ENCODE measurements at regions not wholly inside any gene's neighbourhood (a gene's known extent, or its start where the extent isn't known, plus 50 kb on each side); places are given as distances from the start of the nearest gene placed in this dataset.

DNA sequence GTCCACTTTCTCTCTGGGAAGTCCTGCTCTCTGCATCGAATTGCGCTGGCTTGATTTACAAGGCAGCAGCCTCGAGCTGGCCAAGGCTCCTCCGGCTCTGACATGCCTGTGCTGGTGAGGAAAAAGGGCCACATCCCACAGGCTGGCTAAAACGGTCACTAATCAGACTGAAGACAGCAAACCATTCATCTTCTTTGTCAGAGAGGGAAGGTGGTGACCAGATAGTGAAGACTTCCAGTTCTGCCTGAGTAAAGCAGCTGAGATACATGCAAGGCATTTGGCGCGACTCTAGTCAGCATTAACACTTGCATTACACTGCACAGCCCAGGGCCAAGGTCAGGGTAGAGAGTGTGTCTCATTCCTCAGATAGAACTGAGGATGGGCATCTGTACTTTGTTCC lies 203.2 kb upstream of the MAP3K7 start:
- no peak overlapping the region for H3K4me3 ChIP-seq (ENCODE audit: low read depth, low read length)
- H3K4me1 ChIP-seq (ENCODE audit: control insufficient read depth, insufficient read depth, low read length), result no peaks in the 10 kb centered on the region

DNA sequence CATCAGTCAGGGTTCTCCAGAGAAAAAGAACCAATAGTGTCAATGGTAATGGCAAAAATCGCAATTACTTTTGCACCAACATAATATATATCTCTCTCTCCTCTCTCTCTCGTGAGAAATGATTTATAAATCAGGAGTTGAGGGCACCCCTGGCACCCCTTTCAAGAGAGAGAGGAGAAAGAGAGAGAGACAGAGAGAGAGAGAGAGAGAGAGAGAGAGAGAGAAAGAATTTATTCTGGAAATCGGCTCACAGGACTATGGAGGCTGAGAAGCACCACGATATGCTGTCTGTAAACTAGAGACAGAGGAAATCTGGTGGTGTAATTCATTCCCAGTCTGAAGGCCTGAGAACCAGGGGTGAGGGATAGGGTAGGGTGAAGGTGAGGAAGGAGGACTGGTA lies 201.9 kb upstream of the MAP3K7 start:
- WGBS (ENCODE audit: insufficient coverage), result 94% methylated on average over 2 of the region's 4 CpGs
- Histone ChIP-seq H3K4me3 (ENCODE audit: low read depth, low read length) (no peak overlapping the region), H3K27me3 (ENCODE audit: control insufficient read depth, insufficient read depth, low read length) (no peaks in the 10 kb centered on the region), H3K9me3 (ENCODE audit: control insufficient read depth, insufficient read depth, low read length) (no peaks in the 10 kb centered on the region), H3K4me1 (ENCODE audit: control insufficient read depth, insufficient read depth, low read length) (no peaks in the 10 kb centered on the region), H3K27ac (ENCODE audit: low read depth, low read length) (no peak overlapping the region), H3K36me3 (ENCODE audit: control insufficient read depth, insufficient read depth, low read length) (no peaks in the 10 kb centered on the region)
- no peak for DNase-seq (ENCODE audit: low read depth in 4 of 6, low spot score in 6 of 6)

More for the DNA sequence above, 203.2 kb upstream of the MAP3K7 start:
- no peaks in the 10 kb centered on the region for H3K27me3 ChIP-seq (ENCODE audit: control insufficient read depth, insufficient read depth, low read length)
- peak in 5 of 6 donors; percentile 17 to 64 (median 22) for DNase-seq (ENCODE audit: low read depth in 4 of 6, low spot score in 6 of 6)
- H3K36me3 ChIP-seq (ENCODE audit: control insufficient read depth, insufficient read depth, low read length), result no peaks in the 10 kb centered on the region
- H3K9me3 ChIP-seq (ENCODE audit: control insufficient read depth, insufficient read depth, low read length), result no peaks in the 10 kb centered on the region
- 42% methylated on average over 2 of the region's 7 CpGs for WGBS (ENCODE audit: insufficient coverage)
- H3K27ac ChIP-seq (ENCODE audit: low read depth, low read length), result no peak overlapping the region

DNA sequence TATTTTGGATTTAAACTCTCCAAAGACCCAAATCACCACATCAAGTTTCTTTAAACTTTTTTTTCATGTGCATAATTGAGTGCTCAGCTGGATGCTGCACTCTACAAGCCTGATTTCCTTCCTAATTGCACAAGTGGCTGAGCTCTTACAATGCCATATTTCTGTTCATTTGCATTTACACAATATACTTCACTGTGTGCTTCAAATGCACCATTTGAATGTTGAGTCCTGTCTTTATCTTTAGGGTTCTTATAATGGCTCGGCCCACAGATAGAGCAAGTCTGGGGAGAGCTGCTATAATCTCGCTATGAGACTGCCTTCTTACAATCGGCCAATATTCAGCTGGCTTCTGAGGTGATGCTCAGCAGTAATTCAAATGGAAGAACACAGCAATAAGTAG lies 200.6 kb upstream of the MAP3K7 start:
- Histone ChIP-seq H3K9me3 (ENCODE audit: control insufficient read depth, insufficient read depth, low read length) (no peaks in the 10 kb centered on the region), H3K4me3 (ENCODE audit: low read depth, low read length) (no peak overlapping the region), H3K4me1 (ENCODE audit: control insufficient read depth, insufficient read depth, low read length) (no peaks in the 10 kb centered on the region), H3K27ac (ENCODE audit: low read depth, low read length) (no peak overlapping the region), H3K36me3 (ENCODE audit: control insufficient read depth, insufficient read depth, low read length) (no peaks in the 10 kb centered on the region), H3K27me3 (ENCODE audit: control insufficient read depth, insufficient read depth, low read length) (no peaks in the 10 kb centered on the region)
- WGBS (ENCODE audit: insufficient coverage), result 14% methylated on average over 1 of the region's 3 CpGs
- peak in 3 of 6 donors; percentile 11 to 75 (median 57) for DNase-seq (ENCODE audit: low read depth in 4 of 6, low spot score in 6 of 6)

DNA sequence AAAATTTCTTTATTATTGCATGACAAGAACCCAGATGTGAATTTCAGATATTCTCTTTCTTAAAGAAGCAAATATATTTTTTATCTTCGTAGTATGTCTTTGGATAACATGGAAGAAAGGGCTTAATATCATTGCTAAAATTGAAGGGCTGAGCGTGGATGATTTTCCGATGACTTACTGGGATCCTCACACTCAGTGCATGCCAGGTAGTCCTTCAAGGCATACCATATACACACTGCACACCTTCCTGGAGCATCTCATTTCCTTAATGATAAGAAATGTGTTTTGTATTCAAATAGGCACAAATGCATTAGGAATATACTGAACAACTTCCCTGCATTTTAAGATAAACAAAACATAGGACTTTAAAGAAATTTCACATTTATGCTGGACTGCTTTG lies 193.9 kb upstream of the MAP3K7 start:
- Histone ChIP-seq H3K27ac (ENCODE audit: low read depth, low read length) (no peak overlapping the region), H3K27me3 (ENCODE audit: control insufficient read depth, insufficient read depth, low read length) (no peaks in the 10 kb centered on the region), H3K4me1 (ENCODE audit: control insufficient read depth, insufficient read depth, low read length) (no peaks in the 10 kb centered on the region), H3K4me3 (ENCODE audit: low read depth, low read length) (no peak overlapping the region), H3K36me3 (ENCODE audit: control insufficient read depth, insufficient read depth, low read length) (no peaks in the 10 kb centered on the region), H3K9me3 (ENCODE audit: control insufficient read depth, insufficient read depth, low read length) (no peaks in the 10 kb centered on the region)
- WGBS (ENCODE audit: insufficient coverage), result no CpG with 5 or more reads among the region's 3 CpGs
- no peak for DNase-seq (ENCODE audit: low read depth in 4 of 6, low spot score in 6 of 6)

DNA sequence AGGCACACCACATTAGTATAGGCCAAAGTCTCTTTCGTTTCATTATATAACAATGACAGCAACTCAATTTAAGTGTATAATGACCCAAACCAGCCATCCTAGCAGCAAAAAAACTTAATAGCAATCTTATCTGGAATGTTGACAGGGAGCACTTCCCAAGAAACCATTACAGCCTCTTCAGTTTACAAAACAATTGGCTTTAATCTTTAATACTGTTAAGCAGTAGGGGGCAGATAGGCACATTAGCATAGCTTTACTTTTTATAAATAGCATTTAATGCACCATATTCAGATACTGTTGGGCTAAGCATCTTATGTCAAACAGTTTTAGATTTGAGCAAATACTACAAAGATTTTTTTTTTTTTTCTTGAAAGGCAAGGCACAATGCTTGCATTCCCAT lies 193.3 kb upstream of the MAP3K7 start:
- Histone ChIP-seq H3K9me3 (ENCODE audit: control insufficient read depth, insufficient read depth, low read length) (no peaks in the 10 kb centered on the region), H3K4me3 (ENCODE audit: low read depth, low read length) (no peak overlapping the region), H3K27ac (ENCODE audit: low read depth, low read length) (no peak overlapping the region), H3K4me1 (ENCODE audit: control insufficient read depth, insufficient read depth, low read length) (no peaks in the 10 kb centered on the region), H3K36me3 (ENCODE audit: control insufficient read depth, insufficient read depth, low read length) (no peaks in the 10 kb centered on the region), H3K27me3 (ENCODE audit: control insufficient read depth, insufficient read depth, low read length) (no peaks in the 10 kb centered on the region)
- DNase-seq (ENCODE audit: low read depth in 4 of 6, low spot score in 6 of 6), result peak in 1 of 6 donors; percentile 27
- WGBS (ENCODE audit: insufficient coverage), result 57% methylated on average over 1 of the region's 1 CpG

DNA sequence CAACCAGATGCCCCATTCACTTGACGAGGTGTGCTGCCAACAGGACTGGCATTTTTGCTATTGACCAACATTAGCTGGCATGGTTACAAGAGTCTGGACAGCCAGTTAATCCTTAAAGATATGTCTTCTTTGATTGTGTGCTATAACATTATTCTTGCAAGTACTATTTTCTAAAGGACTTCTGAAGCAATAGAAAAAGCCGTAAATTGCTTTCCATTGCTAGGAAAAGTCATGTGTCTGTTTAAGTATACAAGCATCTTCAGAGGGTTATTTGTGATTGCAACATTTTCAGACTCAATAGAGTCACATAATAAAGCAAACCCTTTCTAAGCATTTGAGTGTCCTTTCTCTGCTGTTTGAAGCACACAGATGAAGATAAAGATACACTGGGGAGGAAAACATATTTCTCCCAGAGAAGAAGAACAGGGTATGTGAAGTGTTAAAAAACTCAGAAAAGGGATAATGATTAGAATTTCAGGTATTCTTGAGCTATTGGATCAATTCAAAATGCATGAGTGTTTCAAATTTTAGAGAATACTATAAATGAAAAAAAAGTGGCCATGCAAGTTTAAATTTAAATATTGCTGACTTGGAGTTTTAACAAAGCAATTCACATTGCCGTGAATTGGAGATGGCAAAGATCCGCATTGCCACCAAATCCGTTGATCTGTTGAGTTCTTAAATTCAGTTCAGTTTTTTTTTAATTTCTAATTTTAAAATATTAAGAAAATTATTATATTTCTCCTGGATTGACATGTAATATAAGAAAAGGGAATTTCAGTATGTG lies 191.7 kb upstream of the MAP3K7 start:
- Histone ChIP-seq H3K9me3 (ENCODE audit: control insufficient read depth, insufficient read depth, low read length) (no peaks in the 10 kb centered on the region), H3K27me3 (ENCODE audit: control insufficient read depth, insufficient read depth, low read length) (no peaks in the 10 kb centered on the region), H3K4me1 (ENCODE audit: control insufficient read depth, insufficient read depth, low read length) (no peaks in the 10 kb centered on the region), H3K36me3 (ENCODE audit: control insufficient read depth, insufficient read depth, low read length) (no peaks in the 10 kb centered on the region), H3K4me3 (ENCODE audit: low read depth, low read length) (no peak overlapping the region), H3K27ac (ENCODE audit: low read depth, low read length) (no peak overlapping the region)
- no peak for DNase-seq (ENCODE audit: low read depth in 4 of 6, low spot score in 6 of 6)
- WGBS (ENCODE audit: insufficient coverage), result no CpG with 5 or more reads among the region's 5 CpGs

DNA sequence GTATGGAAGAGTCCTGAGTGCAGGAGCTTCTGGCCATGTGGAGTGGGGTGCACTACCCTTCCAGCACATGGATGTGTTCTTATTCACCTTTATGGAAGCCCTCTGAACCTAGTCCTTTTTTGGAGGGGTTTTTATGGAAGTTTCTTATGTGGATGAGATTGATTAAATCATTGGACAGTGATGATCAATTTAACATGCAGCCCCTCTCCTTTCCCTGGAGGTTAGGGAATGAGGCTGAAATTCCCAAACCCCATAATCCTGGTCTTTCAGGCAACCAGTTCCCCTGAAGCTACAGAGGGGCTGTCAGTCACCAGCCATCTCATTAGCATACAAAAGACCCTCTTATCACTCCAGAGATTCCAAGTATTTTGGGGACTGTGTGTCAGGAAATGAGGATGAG lies 183.9 kb upstream of the MAP3K7 start:
- no peak for DNase-seq (ENCODE audit: low read depth in 4 of 6, low spot score in 6 of 6)
- Histone ChIP-seq H3K9me3 (ENCODE audit: control insufficient read depth, insufficient read depth, low read length) (no peaks in the 10 kb centered on the region), H3K27me3 (ENCODE audit: control insufficient read depth, insufficient read depth, low read length) (no peaks in the 10 kb centered on the region), H3K4me3 (ENCODE audit: low read depth, low read length) (no peak overlapping the region), H3K27ac (ENCODE audit: low read depth, low read length) (no peak overlapping the region), H3K4me1 (ENCODE audit: control insufficient read depth, insufficient read depth, low read length) (no peaks in the 10 kb centered on the region), H3K36me3 (ENCODE audit: control insufficient read depth, insufficient read depth, low read length) (no peaks in the 10 kb centered on the region)

DNA sequence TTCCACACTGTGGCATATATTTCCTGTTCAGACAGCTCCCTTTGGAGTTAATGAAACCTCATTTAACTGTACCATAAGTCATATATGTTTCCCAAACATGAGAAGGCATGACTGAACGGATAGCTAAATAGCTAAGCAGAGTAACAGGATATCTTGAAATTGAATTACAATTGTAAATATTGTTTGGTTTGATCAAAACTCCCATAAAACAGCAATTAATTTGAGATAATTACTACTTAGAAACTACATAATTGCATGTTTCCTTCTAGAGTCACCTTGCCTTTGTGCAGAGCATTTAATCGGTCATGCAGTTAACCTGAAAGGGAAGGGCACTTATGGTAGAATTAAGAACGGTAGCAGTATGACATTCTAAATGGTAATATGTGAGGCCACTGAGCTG lies 179.0 kb upstream of the MAP3K7 start:
- Histone ChIP-seq H3K9me3 (ENCODE audit: control insufficient read depth, insufficient read depth, low read length) (no peaks in the 10 kb centered on the region), H3K4me1 (ENCODE audit: control insufficient read depth, insufficient read depth, low read length) (no peaks in the 10 kb centered on the region), H3K27ac (ENCODE audit: low read depth, low read length) (no peak overlapping the region), H3K4me3 (ENCODE audit: low read depth, low read length) (no peak overlapping the region), H3K36me3 (ENCODE audit: control insufficient read depth, insufficient read depth, low read length) (no peaks in the 10 kb centered on the region), H3K27me3 (ENCODE audit: control insufficient read depth, insufficient read depth, low read length) (no peaks in the 10 kb centered on the region)
- no peak for DNase-seq (ENCODE audit: low read depth in 4 of 6, low spot score in 6 of 6)
- WGBS (ENCODE audit: insufficient coverage), result 78% methylated on average over 1 of the region's 3 CpGs

DNA sequence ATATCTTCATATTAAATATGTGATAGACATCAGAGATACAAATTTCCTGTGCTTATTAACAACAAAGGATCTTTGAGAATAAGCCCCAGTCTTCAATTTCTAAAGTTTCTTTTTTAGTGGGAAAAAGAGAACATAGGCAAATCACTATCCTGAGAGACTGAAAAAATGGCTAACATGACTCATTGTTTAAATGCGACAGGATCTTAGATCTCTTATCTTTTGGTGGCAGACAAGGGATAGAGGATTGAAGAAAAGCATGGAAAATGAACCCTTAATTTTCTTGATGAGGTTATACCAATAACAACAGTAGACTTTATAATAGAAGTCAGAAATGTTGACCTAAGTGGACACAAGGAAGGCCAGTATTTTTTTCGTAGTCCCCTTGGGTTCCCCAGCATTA lies 178.6 kb upstream of the MAP3K7 start:
- no peak overlapping the region for H3K4me3 ChIP-seq (ENCODE audit: low read depth, low read length)
- WGBS (ENCODE audit: insufficient coverage), result no CpG with 5 or more reads among the region's 2 CpGs
- no peaks in the 10 kb centered on the region for H3K27me3 ChIP-seq (ENCODE audit: control insufficient read depth, insufficient read depth, low read length)
- no peaks in the 10 kb centered on the region for H3K36me3 ChIP-seq (ENCODE audit: control insufficient read depth, insufficient read depth, low read length)
- no peak for DNase-seq (ENCODE audit: low read depth in 4 of 6, low spot score in 6 of 6)
- no peaks in the 10 kb centered on the region for H3K9me3 ChIP-seq (ENCODE audit: control insufficient read depth, insufficient read depth, low read length)
- H3K27ac ChIP-seq (ENCODE audit: low read depth, low read length), result no peak overlapping the region
- no peaks in the 10 kb centered on the region for H3K4me1 ChIP-seq (ENCODE audit: control insufficient read depth, insufficient read depth, low read length)

DNA sequence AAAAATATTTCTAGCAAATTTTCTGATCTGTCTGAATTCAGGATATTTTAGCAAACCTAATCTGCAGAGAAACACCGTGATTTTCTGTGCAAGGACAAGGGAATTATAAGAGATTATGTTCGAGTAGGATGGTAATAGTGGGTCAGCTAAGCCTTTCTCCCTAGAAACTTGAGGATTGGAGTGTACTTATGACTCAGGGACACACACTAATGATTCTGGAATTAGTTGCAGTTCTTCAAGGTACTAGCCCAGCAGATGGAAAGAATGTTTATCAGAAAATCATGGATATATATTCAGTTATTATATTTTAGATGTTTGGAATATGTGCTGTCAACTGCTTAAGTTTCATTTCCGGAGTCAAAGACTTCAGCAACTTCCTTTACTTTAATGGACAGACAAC lies 177.1 kb upstream of the MAP3K7 start:
- WGBS (ENCODE audit: insufficient coverage), result 95% methylated on average over 2 of the region's 3 CpGs
- no peaks in the 10 kb centered on the region for H3K27me3 ChIP-seq (ENCODE audit: control insufficient read depth, insufficient read depth, low read length)
- H3K36me3 ChIP-seq (ENCODE audit: control insufficient read depth, insufficient read depth, low read length), result no peaks in the 10 kb centered on the region
- no peak overlapping the region for H3K27ac ChIP-seq (ENCODE audit: low read depth, low read length)
- H3K9me3 ChIP-seq (ENCODE audit: control insufficient read depth, insufficient read depth, low read length), result no peaks in the 10 kb centered on the region
- DNase-seq (ENCODE audit: low read depth in 4 of 6, low spot score in 6 of 6), result no peak
- H3K4me1 ChIP-seq (ENCODE audit: control insufficient read depth, insufficient read depth, low read length), result no peaks in the 10 kb centered on the region
- no peak overlapping the region for H3K4me3 ChIP-seq (ENCODE audit: low read depth, low read length)
